ENCODE measurements at regions not wholly inside any gene's neighbourhood (a gene's known extent, or its start where the extent isn't known, plus 50 kb on each side); places are given as distances from the start of the nearest gene placed in this dataset.
"Not testable (repeated sequence)": the region's sequence is repeated elsewhere in the genome, so short reads cannot be mapped to it uniquely, and the experiment has no call there.

- peak; percentile 99 for DNase-seq (ENCODE audit: low spot score)
- in situ Hi-C loops (cut with HindIII; ENCODE audit: low sequenced_read_pairs): no loop called here
These were observed 50.9 kb upstream of the UBASH3B start for GRCh38 chr11:122604621-122605020.

- DNase-seq (ENCODE audit: low spot score): peak; percentile 43
- in situ Hi-C loops (cut with HindIII; ENCODE audit: low sequenced_read_pairs): no loop called here
These were observed 54.1 kb upstream of the UBASH3B start for GRCh38 chr11:122601141-122602125.

- in situ Hi-C loops (cut with HindIII; ENCODE audit: low sequenced_read_pairs): no loop called here
These were observed 55.2 kb upstream of the UBASH3B start for GRCh38 chr11:122600290-122600689.

GRCh38 chr11:122599434-122599833 lies 56.1 kb upstream of the UBASH3B start:
- DNase-seq (ENCODE audit: low spot score): no peak
- in situ Hi-C loops (cut with HindIII; ENCODE audit: low sequenced_read_pairs): no loop called here

More at GRCh38 chr11:122600290-122600689, 55.2 kb upstream of the UBASH3B start:
- DNase-seq (ENCODE audit: low spot score): no peak

GRCh38 chr11:122598971-122599370 lies 56.6 kb upstream of the UBASH3B start:
- in situ Hi-C loops (cut with HindIII; ENCODE audit: low sequenced_read_pairs): no loop called here
- no peak for DNase-seq (ENCODE audit: low spot score)

- in situ Hi-C loops (cut with HindIII; ENCODE audit: low sequenced_read_pairs): no loop called here
- DNase-seq (ENCODE audit: low spot score): peak; percentile 45
These were observed 58.0 kb upstream of the UBASH3B start for GRCh38 chr11:122597511-122597910.

- no peak for DNase-seq (ENCODE audit: low spot score)
- in situ Hi-C loops (cut with HindIII; ENCODE audit: low sequenced_read_pairs): no loop called here
These were observed 60.4 kb upstream of the UBASH3B start for GRCh38 chr11:122594986-122595645.

- in situ Hi-C loops (cut with HindIII; ENCODE audit: low sequenced_read_pairs): no loop called here
- no peak for DNase-seq (ENCODE audit: low spot score)
These were observed 61.8 kb upstream of the UBASH3B start for GRCh38 chr11:122593473-122594420.

- in situ Hi-C loops (cut with HindIII; ENCODE audit: low sequenced_read_pairs): no loop called here
- no peak for DNase-seq (ENCODE audit: low spot score)
These were observed 62.9 kb upstream of the UBASH3B start for GRCh38 chr11:122592641-122593040.

- in situ Hi-C loops (cut with HindIII; ENCODE audit: low sequenced_read_pairs): no loop called here
- no peak for DNase-seq (ENCODE audit: low spot score)
These were observed 70.9 kb upstream of the UBASH3B start for GRCh38 chr11:122584670-122585069.

GRCh38 chr11:122580071-122580470 lies 75.5 kb upstream of the UBASH3B start:
- in situ Hi-C loops (cut with HindIII; ENCODE audit: low sequenced_read_pairs); DNase-seq (ENCODE audit: low spot score): not testable (repeated sequence)

- no peak for DNase-seq (ENCODE audit: low spot score)
- in situ Hi-C loops (cut with HindIII; ENCODE audit: low sequenced_read_pairs): no loop called here
These were observed 77.2 kb upstream of the UBASH3B start for GRCh38 chr11:122578171-122578825.

GRCh38 chr11:122572592-122572991 lies 82.9 kb upstream of the UBASH3B start:
- in situ Hi-C loops (cut with HindIII; ENCODE audit: low sequenced_read_pairs): no loop called here
- no peak for DNase-seq (ENCODE audit: low spot score)

- peak; percentile 43 for DNase-seq (ENCODE audit: low spot score)
- in situ Hi-C loops (cut with HindIII; ENCODE audit: low sequenced_read_pairs): no loop called here
These were observed 91.8 kb upstream of the UBASH3B start for GRCh38 chr11:122563761-122564160.

GRCh38 chr11:122559734-122560382 lies 95.7 kb upstream of the UBASH3B start:
- DNase-seq (ENCODE audit: low spot score): no peak
- in situ Hi-C loops (cut with HindIII; ENCODE audit: low sequenced_read_pairs): no loop called here

- in situ Hi-C loops (cut with HindIII; ENCODE audit: low sequenced_read_pairs); DNase-seq (ENCODE audit: low spot score): not testable (repeated sequence)
These were observed 96.3 kb upstream of the UBASH3B start for GRCh38 chr11:122559218-122559617.

- DNase-seq (ENCODE audit: low spot score); in situ Hi-C loops (cut with HindIII; ENCODE audit: low sequenced_read_pairs): not testable (repeated sequence)
These were observed 98.4 kb upstream of the UBASH3B start for GRCh38 chr11:122557163-122557562.

GRCh38 chr11:122556605-122557004 lies 98.9 kb upstream of the UBASH3B start:
- in situ Hi-C loops (cut with HindIII; ENCODE audit: low sequenced_read_pairs): no loop called here
- no peak for DNase-seq (ENCODE audit: low spot score)

Measured in G401 (cell line).